H1 (cell line): ENCODE measurements at regions not wholly inside any gene's neighbourhood (a gene's known extent, or its start where the extent isn't known, plus 50 kb on each side); places are given as distances from the start of the nearest gene placed in this dataset.

Experiments
- CTCF ChIA-PET: fragments of 300-600 bp; sonication (Branson Sonifier 250); formaldehyde crosslinking; loops from one replicate; lab custom pipeline; 2021; ENCODE audit not compliant: partially characterized antibody; lab: Charles Lee
- POLR2A ChIA-PET: fragments of 300-600 bp; sonication (Branson Sonifier 250); formaldehyde crosslinking; loops from one replicate; lab custom pipeline; 2021; ENCODE audit warnings: inconsistent platforms; ENCODE audit not compliant: partially characterized antibody; lab: Charles Lee
- DNase-seq, 2 experiments: peaks; one replicate each; pipeline versions ENCODE4 v3.0.0 to v3.0.0-alpha.2; 2010 to 2022; ENCODE audit warnings: low spot score in 2 of 2, low read depth in 1 of 2, mixed read lengths in 1 of 2
- FAIRE-seq: peaks from 2 replicates; lab custom pipeline; 2011; peaks lifted over from hg19 to GRCh38; lab: Jason Lieb, UNC
- H2AFZ ChIP-seq: 2 replicates; pipeline ENCODE4 v1.8.1; 2012; ENCODE audit warnings: low read length, inconsistent platforms
- H2AK5ac ChIP-seq: 2 replicates; pipeline ENCODE4 v1.6.1; 2013; ENCODE audit warnings: low read depth, low read length
- H2BK120ac ChIP-seq: replicated peaks from 2 replicates; pipeline ENCODE3; 2013; ENCODE audit warnings: low read depth, low read length, inconsistent platforms
- H2BK12ac ChIP-seq: 2 replicates; pipeline ENCODE4 v1.6.1; 2013; ENCODE audit warnings: low read depth, low read length
- H2BK15ac ChIP-seq: 2 replicates; pipeline ENCODE4 v1.6.1; 2013; ENCODE audit warnings: low read length
- H2BK20ac ChIP-seq: 2 replicates; pipeline ENCODE4 v1.6.1; 2013; ENCODE audit warnings: low read length
- H2BK5ac ChIP-seq: 2 replicates; pipeline ENCODE4 v1.6.1; 2013; ENCODE audit warnings: low read depth, low read length
- H3K14ac ChIP-seq: 2 replicates; pipeline ENCODE4 v1.6.1; 2013; ENCODE audit warnings: inconsistent platforms; ENCODE audit not compliant: insufficient read length
- H3K18ac ChIP-seq: 2 replicates; pipeline ENCODE4 v1.6.1; 2013; ENCODE audit warnings: low read length; ENCODE audit errors: extremely low read depth
- H3K23ac ChIP-seq: 2 replicates; pipeline ENCODE4 v1.6.1; 2013; ENCODE audit warnings: inconsistent platforms; ENCODE audit not compliant: insufficient read length
- H3K23me2 ChIP-seq: 2 replicates; pipeline ENCODE4 v1.6.1; 2013; ENCODE audit warnings: low read depth, low read length
- H3K27ac ChIP-seq: 2 replicates; pipeline ENCODE4 v1.6.1; 2011; ENCODE audit warnings: low read depth, low read length, inconsistent platforms
- H3K27me3 ChIP-seq, 4 experiments: replicated peaks in 1 of 4; 1 replicate in 1 of 4; 2 replicates in 3 of 4; pipeline versions ENCODE4 v1.6.1 to v1.8.1; 2011 to 2013; ENCODE audit warnings: low read length in 3 of 4, mild to moderate bottlenecking in 3 of 4, inconsistent platforms in 2 of 4, mixed read lengths in 2 of 4, moderate library complexity in 1 of 4; ENCODE audit not compliant: control insufficient read depth in 3 of 4, insufficient read depth in 3 of 4; ENCODE audit errors: extremely low read depth in 1 of 4
- H3K36me3 ChIP-seq, 4 experiments: 2 replicates each; pipeline versions ENCODE4 v1.6.1 to v1.8.1; 2011 to 2013; ENCODE audit warnings: mild to moderate bottlenecking in 4 of 4, low read length in 3 of 4, moderate library complexity in 2 of 4, control low read depth in 1 of 4, inconsistent platforms in 1 of 4; ENCODE audit not compliant: insufficient read depth in 4 of 4, control insufficient read depth in 2 of 4
- H3K4ac ChIP-seq: replicated peaks from 2 replicates; pipeline ENCODE3; 2013; ENCODE audit warnings: low read length, low read depth, mixed read lengths, inconsistent platforms; ENCODE audit not compliant: insufficient read length
- H3K4me1 ChIP-seq, 4 experiments: replicated peaks in 1 of 4; 1 replicate in 1 of 4; 2 replicates in 3 of 4; pipeline versions ENCODE4 v1.6.1 to v1.8.1; 2011 to 2013; ENCODE audit warnings: low read length in 3 of 4, inconsistent platforms in 2 of 4, mixed read lengths in 1 of 4; ENCODE audit not compliant: insufficient read depth in 4 of 4, control insufficient read depth in 3 of 4
- H3K4me2 ChIP-seq, 2 experiments: 2 replicates each; pipeline versions ENCODE4 v1.6.1 to v1.8.1; 2011 to 2013; ENCODE audit warnings: low read depth in 2 of 2, low read length in 2 of 2, control low read depth in 1 of 2, inconsistent platforms in 1 of 2, mild to moderate bottlenecking in 1 of 2; ENCODE audit not compliant: insufficient read depth in 1 of 2
- H3K4me3 ChIP-seq, 4 experiments: fragments of 200-600, 300-600 bp in 1 of 4; sonication (generic), shearing (Covaris generic), sonication (Bioruptor Twin) in 1 of 4; 2 replicates each; pipeline versions ENCODE4 v1.5.1 to v1.8.1; 2011 to 2016; ENCODE audit warnings: low read length in 4 of 4, low read depth in 3 of 4, control low read depth in 2 of 4, inconsistent platforms in 2 of 4, mild to moderate bottlenecking in 2 of 4, mixed read lengths in 1 of 4, moderate library complexity in 1 of 4; ENCODE audit not compliant: insufficient read depth in 2 of 4; ENCODE audit errors: extremely low read depth in 1 of 4
- H3K56ac ChIP-seq: replicated peaks from 2 replicates; pipeline ENCODE3; 2013; ENCODE audit warnings: low read depth, mild to moderate bottlenecking, mixed read lengths, low read length, inconsistent platforms; ENCODE audit not compliant: insufficient read length
- H3K79me1 ChIP-seq: 2 replicates; pipeline ENCODE4 v1.6.1; 2013; ENCODE audit warnings: low read depth, low read length, control low read depth
- H3K79me2 ChIP-seq, 2 experiments: 2 replicates each; pipeline versions ENCODE4 v1.6.1 to v1.8.1; 2012 to 2013; ENCODE audit warnings: low read length in 2 of 2, mild to moderate bottlenecking in 2 of 2, inconsistent platforms in 1 of 2; ENCODE audit not compliant: insufficient read depth in 2 of 2, control insufficient read depth in 1 of 2
- H3K9ac ChIP-seq, 4 experiments: replicated peaks in 1 of 4; 1 replicate in 1 of 4; 2 replicates in 3 of 4; pipeline versions ENCODE4 v1.6.1 to v1.8.1; 2011 to 2013; ENCODE audit warnings: low read depth in 3 of 4, low read length in 3 of 4, control low read depth in 2 of 4, mild to moderate bottlenecking in 2 of 4, moderate library complexity in 2 of 4, inconsistent platforms in 1 of 4; ENCODE audit errors: extremely low read depth in 1 of 4
- H3K9me3 ChIP-seq, 2 experiments: 2 replicates each; pipeline versions ENCODE4 v1.6.1 to v1.8.1; 2012 to 2013; ENCODE audit warnings: mild to moderate bottlenecking in 2 of 2, moderate library complexity in 2 of 2, control low read depth in 1 of 2, inconsistent platforms in 1 of 2, low read depth in 1 of 2, low read length in 1 of 2, mixed read lengths in 1 of 2; ENCODE audit not compliant: insufficient read depth in 2 of 2
- H4K20me1 ChIP-seq, 2 experiments: replicated peaks in 1 of 2; 2 replicates each; pipeline versions ENCODE3 to v1.8.1; 2011 to 2013; ENCODE audit warnings: inconsistent platforms in 2 of 2, low read length in 2 of 2, mild to moderate bottlenecking in 1 of 2; ENCODE audit not compliant: insufficient read depth in 2 of 2, control insufficient read depth in 1 of 2
- H4K5ac ChIP-seq: 2 replicates; pipeline ENCODE4 v1.6.1; 2013; ENCODE audit warnings: low read length, low read depth, mixed read lengths, inconsistent platforms; ENCODE audit not compliant: insufficient read length
- H4K8ac ChIP-seq: 2 replicates; pipeline ENCODE4 v1.8.0; 2013; ENCODE audit warnings: mild to moderate bottlenecking, moderate library complexity, low read length, inconsistent platforms; ENCODE audit not compliant: insufficient read depth; ENCODE audit errors: extremely low read depth
- H4K91ac ChIP-seq: replicated peaks from 2 replicates; pipeline ENCODE3; 2013; ENCODE audit warnings: low read length, mixed read lengths, inconsistent platforms; ENCODE audit not compliant: insufficient read length
- CBX5 ChIP-seq: fragments of 300-800, 300-1000 bp; sonication (generic); IDR thresholded peaks from 2 replicates; pipeline ENCODE4 v1.7.1; 2016; ENCODE audit warnings: antibody characterized with exemption, low read length, low read depth
- CBX8 ChIP-seq: fragments of 300-800, 300-1000 bp; sonication (generic); IDR thresholded peaks from 2 replicates; pipeline ENCODE4 v1.7.1; 2016; ENCODE audit warnings: low read depth, low read length, borderline replicate concordance
- CREB1 ChIP-seq: IDR thresholded peaks from 2 replicates; pipeline ENCODE4 v1.6.1; 2012; ENCODE audit warnings: inconsistent platforms
- KDM5A ChIP-seq: fragments of 200-600 bp; IDR thresholded peaks from 2 replicates; pipeline ENCODE4 v1.7.1; 2012; ENCODE audit warnings: mild to moderate bottlenecking, low read length, inconsistent platforms, mixed read lengths
- NANOG ChIP-seq: IDR thresholded peaks from 2 replicates; pipeline ENCODE4 v1.6.1; 2011; ENCODE audit warnings: low read length, low read depth, mild to moderate bottlenecking, inconsistent platforms; ENCODE audit not compliant: insufficient read depth, poor library complexity, severe bottlenecking
- SAP30 ChIP-seq: fragments of 300-600 bp; sonication (generic); IDR thresholded peaks from 2 replicates; pipeline ENCODE4 v1.7.1; 2012; ENCODE audit warnings: low read length, moderate library complexity, mild to moderate bottlenecking, inconsistent platforms; ENCODE audit not compliant: insufficient read depth, insufficient replicate concordance
- SIN3A ChIP-seq, 2 experiments: IDR thresholded peaks in 1 of 2; conservative IDR thresholded peaks in 1 of 2; 2 replicates each; pipeline ENCODE4 v1.6.1; 2011 to 2012; ENCODE audit warnings: low read length in 2 of 2, improper control_type of control experiment in 1 of 2, low read depth in 1 of 2, mild to moderate bottlenecking in 1 of 2
- TAF7 ChIP-seq: optimal IDR thresholded peaks from 2 replicates; pipeline ENCODE3; 2011; ENCODE audit warnings: low read depth, mild to moderate bottlenecking, inconsistent platforms, low read length, moderate library complexity, borderline replicate concordance
- ZNF274 ChIP-seq: IDR thresholded peaks from 2 replicates; pipeline ENCODE4 v1.7.0; 2012; ENCODE audit warnings: low read length, borderline replicate concordance; ENCODE audit errors: extremely low read depth
- WGBS, 2 experiments: shearing (Covaris generic) in 1 of 2; methylation state at CpG; one replicate each; pipeline versions ENCODE4 v1.1.6 to v1.1.7; 2013 to 2015; ENCODE audit warnings: low lambda C conversion rate in 2 of 2, mixed read lengths in 2 of 2, inconsistent platforms in 1 of 2, low coverage in 1 of 2, missing lambda C conversion rate in 1 of 2; ENCODE audit not compliant: insufficient replicate concordance in 2 of 2, insufficient coverage in 1 of 2, insufficient read length in 1 of 2; ENCODE audit errors: extremely low coverage in 1 of 2, missing lambda C conversion rate in 1 of 2; 5-methylcytosine and 5-hydroxymethylcytosine counted together

- WGBS, 2 experiments, result 76% methylated on average over 5 of the region's 5 CpGs; no CpG with 5 or more reads in 1 of the 2 experiments
- no peak overlapping the region for H3K4me2 ChIP-seq
- H2BK120ac ChIP-seq, result no peak overlapping the region
- H2AK5ac ChIP-seq, result no peak overlapping the region
- H4K5ac ChIP-seq, result no peak overlapping the region
- no peaks in the 10 kb centered on the region for H3K36me3 ChIP-seq
- H2BK15ac ChIP-seq, result no peak overlapping the region
- no peaks in the 10 kb centered on the region for H4K20me1 ChIP-seq
- no peak overlapping the region for H3K23ac ChIP-seq
- H3K27me3 ChIP-seq, result no peaks in the 10 kb centered on the region
- no peak overlapping the region for H3K27ac ChIP-seq
- DNase-seq, result no peak
- TF ChIP-seq SAP30 (no peak), CREB1 (no peak), CBX5 (no peak), CBX8 (no peak), SIN3A (conservative IDR thresholded peaks at IDR 0.05 in 1 of 2, IDR thresholded peaks at IDR 0.05 in 1 of 2; ENCODE audit: low read depth in 1 of 2, low read length in 2 of 2) (no peak), KDM5A (no peak), NANOG (no peak), ZNF274 (no peak), TAF7 (no peak)
- H3K9me3 ChIP-seq, result no peaks in the 10 kb centered on the region
- H2BK12ac ChIP-seq, result no peak overlapping the region
- H3K14ac ChIP-seq, result no peak overlapping the region
- no peak overlapping the region for H2BK20ac ChIP-seq
- no peak overlapping the region for H2BK5ac ChIP-seq
- ChIA-PET POLR2A (interaction anchor here (0.6 kb wide), 1 partner anchor 278 kb away, joined by 3 read pairs; no protein-coding TSS in a partner anchor), CTCF (interaction anchor here (0.6 to 1.4 kb wide), 4 partner anchors 8 to 397 kb away, joined by 3 to 7 read pairs (median 4); partner anchors contain the start of gene SRD5A3)
- H3K23me2 ChIP-seq, result no peaks in the 10 kb centered on the region
- no peak overlapping the region for H3K9ac ChIP-seq
- peak overlapping the region; percentile 75; the same call in 1 of the 2 replicates for H2AFZ ChIP-seq
- H3K56ac ChIP-seq, result no peak overlapping the region
- 0 out of 2 replicates have a peak overlapping the region, but pooled peaks have one; percentile 48 for H4K8ac ChIP-seq
- H3K4me3 ChIP-seq, result no peak overlapping the region
- H3K4ac ChIP-seq, result no peak overlapping the region
- H3K79me2 ChIP-seq, result no peaks in the 10 kb centered on the region
- no peak overlapping the region for H3K18ac ChIP-seq
- no peaks in the 10 kb centered on the region for H3K79me1 ChIP-seq
- H3K4me1 ChIP-seq, result no peaks in the 10 kb centered on the region
- no peak for FAIRE-seq
- no peak overlapping the region for H4K91ac ChIP-seq
Measured at GRCh38 chr4:55742655-55743202, 76.9 kb upstream of the EXOC1L start.
